GM19239 (cell line): ENCODE measurements at regions not wholly inside any gene's neighbourhood (a gene's known extent, or its start where the extent isn't known, plus 50 kb on each side); places are given as distances from the start of the nearest gene placed in this dataset.

Experiments
- DNase-seq: peaks from one replicate; pipeline ENCODE4 v3.0.0; 2011; ENCODE audit warnings: low spot score; ENCODE audit not compliant: insufficient read length
- FAIRE-seq: peaks from 2 replicates; lab custom pipeline; 2011; peaks lifted over from hg19 to GRCh38; lab: Jason Lieb, UNC

DNA sequence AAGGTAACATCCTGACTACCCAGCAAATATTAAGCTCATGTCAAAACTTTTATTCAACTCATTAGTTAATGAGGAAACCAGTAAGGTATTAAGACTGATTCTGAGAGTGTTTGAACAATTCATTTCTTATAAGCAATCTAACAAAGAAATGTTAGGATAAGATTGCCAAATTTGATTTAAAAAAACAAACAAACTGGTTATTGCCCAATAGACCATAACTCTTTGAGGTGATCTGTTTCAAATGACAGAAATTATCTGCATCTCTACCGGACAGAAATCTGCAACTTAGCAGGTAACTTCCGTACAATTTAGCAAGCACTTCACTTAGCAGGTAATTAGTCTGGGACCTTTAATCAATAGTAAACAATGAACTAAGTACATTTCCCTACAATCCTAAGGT, 82.9 kb upstream of the BARX2 start:
- DNase-seq (no peak), FAIRE-seq (no peak)

DNA sequence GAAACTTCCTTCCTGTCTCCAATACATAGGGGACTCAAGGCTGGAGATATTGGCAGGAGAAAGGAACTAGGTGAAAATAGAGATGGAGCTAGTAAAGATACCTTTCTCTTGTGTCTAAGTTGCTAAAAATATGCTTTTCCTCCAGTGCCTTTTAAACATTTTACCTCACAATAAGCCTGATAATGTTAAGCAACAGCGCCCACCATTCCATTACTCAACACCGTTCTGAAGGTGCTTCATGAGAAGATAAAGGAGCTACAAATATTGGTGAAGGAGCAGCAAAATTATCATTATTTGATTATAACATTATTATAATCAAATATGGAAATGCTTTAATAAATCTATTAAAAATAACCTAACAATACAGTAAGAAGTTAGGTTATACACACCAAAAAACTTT, 83.6 kb upstream of the BARX2 start:
- FAIRE-seq (no peak), DNase-seq (no peak)

DNA sequence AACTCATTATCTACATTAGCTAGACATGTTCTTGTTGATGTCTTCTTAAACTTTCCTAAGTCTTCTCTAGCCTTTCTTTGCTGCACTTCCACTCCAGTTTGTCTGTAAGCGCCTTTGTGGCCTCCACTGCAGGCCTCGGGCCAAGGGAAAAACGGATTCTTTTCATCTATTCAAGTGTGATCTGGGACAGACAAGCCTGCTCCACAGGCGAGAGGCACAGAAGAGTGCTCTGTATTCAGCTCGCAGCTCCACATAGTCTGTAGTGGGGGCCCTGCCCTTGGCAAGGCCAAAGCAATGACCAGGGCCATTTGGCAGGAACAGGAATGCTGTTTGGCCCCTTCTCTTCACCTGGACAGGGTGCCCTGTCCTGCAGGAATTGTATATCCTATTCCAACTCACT, 84.1 kb upstream of the BARX2 start:
- no peak for FAIRE-seq
- no peak for DNase-seq

DNA sequence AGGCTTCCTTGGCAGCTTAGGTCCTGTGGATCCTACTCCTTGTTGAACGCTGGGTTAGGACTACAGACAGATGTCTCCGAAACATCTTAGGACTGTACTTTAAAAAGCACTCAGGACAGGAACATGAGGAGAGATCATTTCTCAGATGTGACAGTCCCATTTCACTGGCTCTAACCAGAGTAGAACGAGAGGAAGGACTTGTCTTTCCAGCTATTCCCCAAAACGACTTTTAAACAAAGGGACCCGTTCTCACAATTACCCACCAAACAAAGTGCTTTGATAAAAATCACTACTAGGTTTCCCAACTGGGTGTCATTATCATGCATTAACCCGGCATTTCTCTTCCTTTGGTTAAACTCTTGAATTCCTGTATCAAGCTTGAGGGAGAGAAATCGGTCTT, 84.7 kb upstream of the BARX2 start:
- no peak for DNase-seq
- FAIRE-seq: no peak

DNA sequence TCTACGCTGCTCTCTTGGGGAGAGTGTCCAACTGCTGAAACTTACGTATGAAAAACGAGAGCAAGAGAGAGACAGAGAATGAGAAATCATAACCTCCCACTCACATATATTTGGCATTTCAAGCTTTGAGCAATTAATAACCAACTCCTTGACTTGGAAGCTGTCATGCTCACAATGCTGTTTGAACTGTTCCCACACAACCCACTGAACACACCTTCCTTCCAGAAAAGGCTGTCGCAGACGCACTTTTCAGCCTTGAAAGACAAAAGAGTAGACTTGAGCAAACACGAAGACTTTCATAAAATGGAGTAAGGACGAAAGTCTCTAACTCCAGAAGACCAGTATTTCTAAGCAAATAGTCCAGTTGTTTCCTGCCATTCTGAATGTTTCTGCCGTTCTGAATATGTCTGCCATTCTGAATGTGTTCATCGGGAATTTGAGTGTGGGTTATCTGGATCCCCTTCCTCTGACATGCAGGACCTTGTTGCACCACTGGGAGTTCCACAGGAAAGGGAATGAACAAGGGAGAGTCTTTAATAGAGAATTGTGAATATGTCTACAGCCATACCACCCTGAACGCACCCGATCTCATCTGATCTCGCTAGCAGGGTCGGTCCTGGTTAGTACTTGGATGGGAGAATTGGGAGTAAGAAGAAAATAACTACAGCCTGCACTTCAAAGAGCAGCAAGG, 86.2 kb upstream of the BARX2 start:
- no peak for FAIRE-seq
- no peak for DNase-seq

DNA sequence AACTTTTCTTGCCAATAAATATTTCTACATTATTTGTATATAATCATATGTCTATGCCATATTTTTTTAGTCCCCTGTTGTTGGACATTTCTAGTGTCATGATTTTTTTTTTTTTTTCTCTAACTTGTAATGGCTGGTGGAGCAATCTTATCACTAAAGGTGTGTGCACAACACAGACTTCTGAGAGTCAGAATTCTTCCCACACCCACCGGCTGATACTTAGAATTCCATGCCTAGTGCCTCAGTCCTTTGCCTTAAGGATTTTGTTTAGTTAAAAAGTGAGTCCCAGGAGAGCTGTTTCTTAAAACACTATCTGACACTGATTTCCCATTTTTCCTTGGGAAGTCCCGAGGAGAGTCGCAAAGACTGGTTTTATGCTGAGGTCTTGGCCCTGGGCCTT, 87.7 kb upstream of the BARX2 start:
- DNase-seq (no peak), FAIRE-seq (no peak)

DNA sequence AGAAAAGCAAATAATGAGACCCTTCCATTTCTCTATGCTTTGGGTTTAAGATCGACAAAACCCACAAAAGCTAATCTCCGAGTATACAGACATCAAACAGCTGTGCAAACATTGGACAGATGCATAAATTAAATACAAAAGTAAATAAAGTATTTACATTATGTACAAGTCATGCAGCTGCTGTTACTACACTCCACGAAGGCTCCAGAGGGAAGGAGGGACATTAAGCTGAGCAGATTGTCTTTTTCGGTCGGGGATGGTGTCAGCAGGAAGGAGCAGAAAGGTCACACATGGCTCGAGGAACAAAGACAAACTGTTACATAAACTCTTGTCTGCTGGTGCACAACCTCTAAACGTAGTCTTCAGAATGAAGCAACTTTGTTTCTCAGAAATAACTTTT, 88.8 kb upstream of the BARX2 start:
- no peak for DNase-seq

DNA sequence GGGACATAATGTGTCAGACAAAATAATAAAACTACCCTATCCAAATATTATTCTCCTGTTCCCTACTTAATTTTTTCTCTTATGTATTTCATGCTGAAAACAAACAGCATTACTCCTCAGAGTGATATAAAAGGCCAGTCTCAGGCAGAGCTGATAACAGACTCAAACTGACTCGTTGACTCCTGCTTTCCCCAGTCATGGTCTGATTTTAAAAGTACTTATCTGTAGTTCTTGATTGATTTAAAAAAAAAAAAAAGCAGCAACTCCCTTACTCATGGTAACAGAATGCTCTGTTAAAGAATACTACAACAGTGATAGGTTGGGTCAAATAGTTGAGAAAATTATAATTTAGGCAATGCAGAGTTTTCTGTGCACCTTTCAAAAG, 90.3 kb upstream of the BARX2 start:
- FAIRE-seq: no peak
- no peak for DNase-seq

More for the DNA sequence above, 88.8 kb upstream of the BARX2 start:
- no peak for FAIRE-seq

DNA sequence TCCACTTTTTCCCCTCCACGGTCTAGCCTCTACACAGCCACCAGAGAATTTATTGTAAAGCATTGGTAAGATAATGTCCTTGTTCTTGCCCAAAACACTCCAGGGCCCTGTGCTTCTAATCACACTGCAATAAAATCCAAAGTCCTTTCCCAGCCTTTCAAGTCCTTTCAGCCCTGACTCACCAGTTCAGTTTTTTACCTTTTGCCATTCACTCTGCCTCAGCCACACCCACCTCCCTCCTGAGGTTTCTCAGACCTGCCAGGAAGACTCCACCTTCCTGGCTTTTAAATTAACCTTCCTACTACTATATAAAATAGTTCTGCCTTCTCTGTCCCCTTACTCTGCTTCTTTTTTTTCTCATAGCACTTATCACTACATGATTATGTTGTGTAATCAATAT, 91.0 kb upstream of the ARHGAP32 start:
- DNase-seq: no peak
- no peak for FAIRE-seq

DNA sequence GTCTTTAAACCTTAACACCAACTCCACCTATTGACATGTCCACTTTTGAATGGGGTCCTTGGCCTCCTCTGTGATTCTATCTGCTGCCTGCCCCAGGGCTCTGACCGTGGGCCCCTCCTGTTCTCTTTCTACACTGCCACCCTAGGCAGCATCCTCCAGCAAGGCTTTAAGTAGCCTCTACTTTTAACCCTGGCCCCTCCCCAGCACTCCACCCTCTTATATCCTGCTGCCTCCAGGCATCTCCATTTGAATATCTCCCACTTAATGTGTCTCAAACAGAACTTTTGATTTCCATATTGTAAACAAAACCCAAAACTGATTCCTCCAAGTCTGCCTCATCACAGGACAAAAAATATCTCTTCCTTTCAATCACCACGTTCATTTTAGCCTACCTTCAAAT, 90.5 kb upstream of the ARHGAP32 start:
- FAIRE-seq (no peak), DNase-seq (no peak)

DNA sequence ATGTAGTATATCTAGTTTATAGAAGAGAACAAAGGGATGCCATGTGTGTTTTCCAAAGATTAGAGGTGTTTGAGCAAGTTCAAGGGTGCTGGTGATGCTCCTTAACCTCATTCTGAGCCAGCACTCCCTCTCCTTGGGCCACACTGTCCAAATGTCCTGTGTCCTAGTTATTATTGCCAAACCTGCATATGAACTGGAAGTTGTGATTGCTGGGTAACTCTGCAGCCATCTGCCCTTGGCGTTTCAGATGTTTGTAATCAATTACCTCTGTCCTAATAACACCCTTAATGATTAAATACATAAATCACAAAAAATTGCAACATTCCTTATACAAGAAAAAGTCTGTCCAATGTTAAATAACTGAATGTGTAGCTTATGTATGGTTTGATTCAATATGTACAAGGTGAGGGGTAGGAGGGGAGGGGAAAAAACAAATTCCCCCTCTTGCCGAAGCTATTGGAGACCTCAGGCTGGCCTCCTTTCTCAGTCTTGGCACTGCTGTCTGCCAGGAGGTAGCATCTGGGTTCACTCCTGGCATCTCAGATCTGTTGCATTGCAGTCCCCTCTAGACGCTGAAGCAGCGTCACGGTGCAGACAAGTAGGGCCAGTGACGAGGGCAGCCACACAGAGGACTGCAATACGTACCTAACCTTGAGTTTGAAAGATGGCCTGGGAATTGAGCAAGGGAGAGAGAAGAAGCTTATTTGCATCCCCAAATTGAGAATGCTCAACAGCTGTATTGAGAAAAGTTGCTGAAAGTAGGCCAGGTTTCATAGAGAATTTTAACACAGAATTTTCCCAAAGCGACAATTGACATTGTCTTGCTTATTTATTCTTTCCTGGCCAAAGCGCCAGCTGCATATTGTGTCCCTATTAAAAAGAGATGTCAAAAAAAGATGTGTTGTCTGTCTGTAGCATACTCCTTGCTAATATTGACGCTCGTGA, 89.6 kb upstream of the ARHGAP32 start:
- FAIRE-seq (no peak), DNase-seq (no peak)

DNA sequence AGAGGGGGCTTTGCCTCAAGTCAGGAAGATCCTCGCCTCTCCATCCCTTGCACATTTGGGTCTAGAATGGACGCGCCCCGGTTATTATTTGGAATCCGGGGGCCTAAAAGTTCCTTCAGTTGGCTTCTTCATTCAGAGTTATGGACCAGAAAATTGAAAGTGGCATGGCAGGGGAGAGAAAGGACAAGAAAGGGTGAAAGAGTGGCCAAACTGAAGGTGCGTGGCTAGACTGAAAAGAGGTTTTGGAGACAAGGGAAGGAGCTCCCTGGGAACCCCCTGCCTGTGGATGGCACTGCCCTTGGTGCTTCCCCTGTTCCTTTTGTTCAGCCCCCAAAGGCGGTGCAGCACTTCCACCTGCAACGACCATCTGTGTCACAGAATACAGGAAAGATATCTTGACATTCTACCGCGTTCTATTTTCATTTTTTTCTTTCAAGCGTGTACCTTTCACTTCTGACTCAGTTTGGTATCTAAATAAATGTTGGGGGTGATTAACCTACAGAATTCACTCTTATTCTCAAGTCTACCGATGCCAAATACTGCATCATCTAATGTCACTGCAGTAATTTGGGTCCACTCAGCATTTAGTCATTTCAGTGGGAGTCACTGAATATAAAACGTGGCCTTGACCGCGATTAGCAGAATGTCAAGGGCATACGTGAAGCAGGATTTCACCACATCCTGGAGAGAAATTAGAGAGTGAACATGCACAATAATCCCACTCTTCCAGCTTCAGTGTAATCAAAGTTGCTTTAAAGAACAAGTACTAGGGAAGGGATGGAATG, 88.1 kb upstream of the ARHGAP32 start:
- FAIRE-seq (no peak), DNase-seq (no peak)

DNA sequence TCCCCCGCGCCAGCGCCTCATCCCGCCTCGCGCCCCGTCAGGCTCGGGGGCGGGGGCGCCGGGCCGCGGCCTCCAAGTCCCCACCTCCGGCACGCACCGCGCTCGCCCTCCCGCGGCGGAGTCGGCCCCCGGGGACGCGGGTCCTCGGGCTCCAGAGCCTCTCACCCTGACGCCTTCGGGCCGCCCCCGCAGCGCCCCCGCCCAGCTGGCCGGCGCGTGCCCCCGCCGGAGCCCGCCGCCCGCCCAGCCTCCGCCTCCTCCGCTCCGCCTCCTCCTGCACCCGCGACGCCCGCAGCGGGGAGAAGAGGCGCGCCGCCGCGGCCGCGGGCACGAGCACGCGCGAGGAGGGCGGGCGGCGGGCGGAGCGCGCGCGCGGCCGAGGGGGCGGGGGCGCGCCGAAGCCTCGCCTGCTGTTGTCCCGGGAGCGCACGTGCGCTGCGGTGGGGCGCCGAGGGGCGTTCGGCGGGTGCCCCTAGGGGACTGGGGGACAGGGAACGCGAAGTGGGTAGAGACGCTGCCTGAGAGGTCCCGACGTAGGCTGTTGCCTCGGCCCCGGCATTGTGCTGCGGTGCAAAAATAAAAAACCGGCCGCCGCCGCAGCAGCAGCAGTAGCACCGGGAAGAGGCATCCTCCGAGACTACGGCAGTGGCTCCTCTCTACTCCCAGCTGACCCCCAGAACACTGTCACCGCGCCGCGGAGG, 87.4 kb upstream of the ARHGAP32 start:
- no peak for FAIRE-seq
- peak; percentile 59 for DNase-seq

DNA sequence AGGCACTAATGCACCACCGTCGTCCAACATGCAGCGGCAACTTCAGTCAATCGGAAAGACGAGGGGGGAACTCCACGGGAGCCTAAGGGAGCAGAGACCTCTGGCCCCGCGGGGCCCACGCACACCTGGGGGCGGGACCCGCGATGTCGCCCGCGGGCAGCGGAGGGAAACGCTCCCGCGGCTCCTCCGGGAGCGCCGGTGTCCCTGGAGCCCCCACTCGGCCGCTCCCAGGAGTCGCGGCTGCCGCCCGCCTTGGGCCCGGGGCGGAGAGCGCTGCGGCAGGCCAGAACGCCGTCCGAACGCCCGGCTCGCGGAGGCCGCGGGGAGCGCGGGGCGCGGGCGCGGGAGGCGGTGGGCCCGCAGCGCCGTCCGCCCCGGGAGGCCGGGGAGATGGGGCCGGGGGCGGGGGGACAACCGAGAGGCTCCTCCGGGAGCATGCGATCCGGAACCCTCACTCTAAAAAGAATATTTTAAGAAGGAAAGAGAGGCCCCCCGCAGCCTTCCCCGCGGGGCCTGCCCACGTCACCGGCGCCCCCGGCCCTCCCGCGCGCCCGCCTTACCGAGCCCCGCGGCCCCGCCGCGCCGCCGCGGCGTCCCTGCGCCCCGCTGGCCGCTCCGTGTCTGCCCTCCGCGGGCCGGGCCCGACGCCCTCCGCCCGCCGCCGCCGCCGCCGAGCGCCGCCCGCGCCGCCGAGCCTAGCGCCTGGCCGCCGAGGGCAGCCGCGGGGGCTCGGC, 86.6 kb upstream of the ARHGAP32 start:
- no peak for DNase-seq
- no peak for FAIRE-seq

DNA sequence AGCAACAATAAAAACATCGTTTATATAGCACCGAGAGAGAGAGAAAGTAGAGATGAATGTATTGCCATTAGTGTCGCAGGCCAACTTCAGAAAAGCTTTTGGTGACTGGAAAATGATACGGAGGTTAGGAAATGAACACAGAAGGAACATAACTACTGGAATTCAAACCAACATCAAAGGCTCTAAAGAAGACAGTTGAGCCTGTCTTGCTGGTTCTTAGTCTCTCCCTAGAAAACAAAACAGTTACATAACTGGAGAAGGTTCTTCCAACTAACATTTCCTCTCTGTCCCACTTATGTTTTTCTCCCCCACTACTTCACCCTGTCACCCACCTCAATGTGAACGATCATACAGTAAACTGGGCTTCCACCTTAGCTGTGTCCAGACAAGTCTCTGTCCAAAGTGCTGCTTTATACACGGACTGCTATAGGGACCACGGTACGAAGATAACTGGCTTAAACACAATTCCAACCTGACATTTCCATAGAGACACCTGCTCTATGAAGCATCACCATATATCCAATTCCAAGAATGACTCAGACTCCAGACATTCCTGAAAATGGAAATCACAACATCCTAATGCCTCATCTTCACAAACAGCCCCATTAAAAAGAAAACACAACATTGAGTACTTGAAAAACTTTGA, 85.2 kb upstream of the ARHGAP32 start:
- FAIRE-seq: no peak
- DNase-seq: no peak

DNA sequence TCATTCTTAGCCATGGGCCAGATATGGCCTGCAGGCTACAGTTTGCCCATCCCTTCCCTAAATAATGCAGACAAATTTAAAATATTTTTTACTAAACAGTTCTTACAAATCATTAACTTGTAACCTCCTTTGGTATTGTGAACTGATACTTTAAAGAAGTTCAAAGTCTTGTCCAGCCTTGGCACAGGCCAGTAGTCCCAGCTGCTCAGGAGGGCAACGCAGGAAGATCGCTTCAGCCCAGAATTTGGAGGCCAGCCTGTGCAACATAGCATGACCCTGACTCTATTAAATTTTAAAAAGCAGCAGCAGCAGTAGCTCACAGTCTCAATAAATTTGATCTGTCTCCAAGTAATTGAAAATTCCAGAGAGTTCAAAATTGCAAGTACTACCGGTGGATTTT, 83.7 kb upstream of the ARHGAP32 start:
- DNase-seq: no peak
- FAIRE-seq: no peak

DNA sequence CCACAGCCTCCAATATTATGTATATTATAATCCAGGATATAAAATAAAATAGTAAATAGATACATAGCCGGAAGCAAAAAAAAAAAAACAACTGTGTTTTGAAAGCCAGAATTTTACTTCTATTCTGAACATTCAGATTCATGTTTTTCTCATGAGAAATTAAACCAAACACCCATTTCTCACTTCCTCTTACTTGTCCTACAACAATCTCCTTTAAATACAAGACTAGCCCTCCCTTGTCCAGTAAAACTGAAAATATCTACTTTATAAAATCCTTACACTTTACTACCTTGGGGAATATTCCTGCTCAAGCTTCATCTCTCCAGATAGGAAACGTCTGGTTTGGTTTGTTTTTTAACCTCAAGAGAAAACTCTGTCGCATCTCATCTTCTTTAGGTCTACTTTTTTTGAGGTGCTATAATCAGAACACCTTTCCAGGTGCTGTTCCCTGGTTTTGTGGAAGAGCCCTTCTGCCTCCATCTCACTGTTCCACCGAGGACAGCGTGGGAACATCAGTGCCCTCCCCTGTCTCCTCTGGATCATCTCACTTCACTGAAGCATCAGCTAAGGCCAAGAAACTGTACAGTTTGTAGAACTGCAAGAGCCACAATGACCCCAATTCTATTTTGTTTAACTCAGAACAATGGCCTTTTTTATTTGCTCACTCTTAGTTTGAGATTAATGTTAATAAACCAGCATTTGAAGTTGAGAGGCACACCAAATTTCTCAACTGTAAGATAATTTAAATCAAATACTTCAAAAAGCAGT, 82.0 kb upstream of the ARHGAP32 start:
- DNase-seq (no peak), FAIRE-seq (no peak)

DNA sequence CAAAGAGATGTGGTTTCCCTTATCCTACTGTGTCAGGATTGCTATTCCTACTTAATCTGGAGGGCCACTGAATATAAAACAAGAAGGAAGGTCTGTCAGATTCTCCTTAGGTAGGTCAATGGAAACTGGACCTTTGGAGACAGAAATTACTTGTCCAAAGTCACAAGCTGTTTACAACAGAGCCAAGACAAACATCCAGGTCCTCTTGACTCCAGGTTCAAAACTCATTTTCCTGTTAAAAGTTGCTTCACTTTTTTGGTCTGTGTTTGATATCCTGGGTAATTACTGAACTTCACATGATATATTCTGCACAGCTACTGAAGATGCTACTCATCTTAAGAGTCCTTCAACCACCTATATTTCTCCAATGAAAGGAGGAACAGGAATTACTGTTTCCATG, 81.2 kb upstream of the ARHGAP32 start:
- DNase-seq (no peak), FAIRE-seq (no peak)
